GM12892 (cell line): ENCODE measurements at regions not wholly inside any gene's neighbourhood (a gene's known extent, or its start where the extent isn't known, plus 50 kb on each side); places are given as distances from the start of the nearest gene placed in this dataset.

Experiments used
- POLR2A ChIP-seq: IDR thresholded peaks from 2 replicates; pipeline ENCODE4 v1.6.1; 2011; ENCODE audit warnings: low read depth, low read length, control low read depth
- POLR2AphosphoS5 ChIP-seq: IDR thresholded peaks from 2 replicates; pipeline ENCODE4 v1.6.1; 2011; ENCODE audit warnings: low read depth, low read length, control low read depth
- TAF1 ChIP-seq: IDR thresholded peaks from 2 replicates; pipeline ENCODE4 v1.6.1; 2011; ENCODE audit warnings: low read depth, mild to moderate bottlenecking, control low read depth, low read length, borderline replicate concordance

GRCh38 chr2:2703172-2703571 is 372.1 kb upstream of the MYT1L start:
- TF ChIP-seq POLR2A (no peak), TAF1 (no peak), POLR2AphosphoS5 (no peak)
